CD4-positive, alpha-beta T cell (primary cell): ENCODE measurements at regions not wholly inside any gene's neighbourhood (a gene's known extent, or its start where the extent isn't known, plus 50 kb on each side); places are given as distances from the start of the nearest gene placed in this dataset.

ENCODE experiments used
- ATAC-seq: fragments of 200-7000 bp; cut with Tn5 transposase; one replicate; pipeline ENCODE4 v1.10.0; 2022; ENCODE audit warnings: mild to moderate bottlenecking; ENCODE audit not compliant: poor library complexity
- CTCF ChIA-PET: fragments of 350-600 bp; sonication (Branson Sonifier 250); formaldehyde crosslinking; loops from one replicate; lab custom pipeline; 2021; ENCODE audit warnings: antibody characterized with exemption, inconsistent platforms; lab: Charles Lee
- POLR2A ChIA-PET: fragments of 350-600 bp; sonication (Branson Sonifier 250); formaldehyde crosslinking; loops from one replicate; lab custom pipeline; 2021; ENCODE audit warnings: antibody characterized with exemption, inconsistent platforms; lab: Charles Lee
- DNase-seq, 14 experiments: peaks; one replicate each; pipeline ENCODE4 v3.0.0-alpha.2; 2013 to 2020; ENCODE audit warnings: mixed read lengths in 2 of 14
- H3K27ac ChIP-seq, 2 donors: one replicate each; pipeline versions ENCODE4 v1.5.1 to v1.7.0; 2013; ENCODE audit warnings: low read length in 2 of 2, low read depth in 1 of 2, mild to moderate bottlenecking in 1 of 2
- H3K27me3 ChIP-seq, 2 experiments: 1 replicate in 1 of 2; 2 replicates in 1 of 2; pipeline versions ENCODE4 v1.6.1 to v1.7.0; 2013; ENCODE audit warnings: low read length in 2 of 2, control low read depth in 1 of 2, mild to moderate bottlenecking in 1 of 2, moderate library complexity in 1 of 2; ENCODE audit not compliant: insufficient read depth in 2 of 2, control insufficient read depth in 1 of 2
- H3K36me3 ChIP-seq: one replicate; pipeline ENCODE4 v1.6.1; 2013; ENCODE audit warnings: low read length, control low read depth; ENCODE audit not compliant: insufficient read depth
- H3K4me1 ChIP-seq: one replicate; pipeline ENCODE4 v1.6.1; 2013; ENCODE audit warnings: low read length, control low read depth; ENCODE audit not compliant: insufficient read depth
- H3K4me3 ChIP-seq: one replicate; pipeline ENCODE4 v1.5.1; 2013; ENCODE audit warnings: mild to moderate bottlenecking, low read length, moderate library complexity
- H3K9me3 ChIP-seq, 2 experiments: 1 replicate in 1 of 2; 2 replicates in 1 of 2; pipeline versions ENCODE4 v1.6.1 to v1.7.0; 2013; ENCODE audit warnings: low read length in 2 of 2, mild to moderate bottlenecking in 2 of 2, control low read depth in 1 of 2, moderate library complexity in 1 of 2; ENCODE audit not compliant: control insufficient read depth in 1 of 2, insufficient read depth in 1 of 2
- H3K27ac Mint-ChIP-seq: one replicate; pipeline ENCODE4 v1.8.0; 2020; ENCODE audit warnings: mixed read lengths
- H3K27me3 Mint-ChIP-seq: one replicate; pipeline ENCODE4 v1.8.0; 2021; ENCODE audit warnings: mixed read lengths
- H3K36me3 Mint-ChIP-seq: one replicate; pipeline ENCODE4 v1.8.0; 2021; ENCODE audit warnings: low read depth, mixed read lengths
- H3K4me1 Mint-ChIP-seq: one replicate; pipeline ENCODE4 v1.8.0; 2021; ENCODE audit warnings: low read depth, mixed read lengths
- H3K4me3 Mint-ChIP-seq: one replicate; pipeline ENCODE4 v1.8.0; 2020; ENCODE audit warnings: mild to moderate bottlenecking, mixed read lengths
- H3K9me3 Mint-ChIP-seq: one replicate; pipeline ENCODE4 v1.8.0; 2020; ENCODE audit warnings: mixed read lengths
- CTCF ChIP-seq: fragments of 200-600 bp; IDR thresholded peaks from one replicate; pipeline ENCODE4 v1.8.0; 2022; ENCODE audit warnings: antibody characterized with exemption, mild to moderate bottlenecking
- intact Hi-C, 2 experiments: fragments of 100-400 bp; cut with DNase I in 1 of 2; cut with micrococcal nuclease in 1 of 2; formaldehyde crosslinking; loops; one replicate each; pipeline versions ENCODE4 v1.15.1 to v1.9.0; 2023 to 2025; cut with DNase I, micrococcal nuclease

GRCh38 chr10:61844116-61844822, 57.2 kb upstream of the ARID5B start:
- Histone ChIP-seq H3K9me3 (no peaks in the 10 kb centered on the region), H3K36me3 (no peaks in the 10 kb centered on the region), H3K27me3 (no peaks in the 10 kb centered on the region), H3K4me1 (no peaks in the 10 kb centered on the region), H3K4me3 (no peak overlapping the region), H3K27ac (no peak overlapping the region)
- no peak overlapping the region for H3K27ac Mint-ChIP-seq
- no peak for TF ChIP-seq CTCF
- no peaks in the 10 kb centered on the region for H3K36me3 Mint-ChIP-seq
- H3K4me1 Mint-ChIP-seq, result peaks cover 7% of the 10 kb centered on the region
- no peaks in the 10 kb centered on the region for H3K9me3 Mint-ChIP-seq
- ChIA-PET POLR2A (no interaction called here), CTCF (interaction anchor here (1.2 kb wide), 1 partner anchor 37 kb away, joined by 3 read pairs; no protein-coding TSS in a partner anchor)
- H3K4me3 Mint-ChIP-seq, result no peak overlapping the region
- intact Hi-C loops, result no loop called here
- no peaks in the 10 kb centered on the region for H3K27me3 Mint-ChIP-seq
- ATAC-seq (no peak), DNase-seq (no peak)

- no peak overlapping the region for H3K27ac Mint-ChIP-seq
- Histone ChIP-seq H3K4me1 (no peaks in the 10 kb centered on the region), H3K4me3 (no peak overlapping the region), H3K9me3 (no peaks in the 10 kb centered on the region), H3K27me3 (no peaks in the 10 kb centered on the region), H3K36me3 (no peaks in the 10 kb centered on the region), H3K27ac (no peak overlapping the region)
- intact Hi-C loops, result no loop called here
- H3K4me3 Mint-ChIP-seq, result no peak overlapping the region
- no peaks in the 10 kb centered on the region for H3K9me3 Mint-ChIP-seq
- no peak for TF ChIP-seq CTCF
- POLR2A ChIA-PET, result no interaction called here
- CTCF ChIA-PET, result interaction anchor here (1.4 kb wide), 1 partner anchor 15 kb away, joined by 3 read pairs; no protein-coding TSS in a partner anchor
- ATAC-seq (no peak), DNase-seq (no peak)
- no peaks in the 10 kb centered on the region for H3K36me3 Mint-ChIP-seq
- H3K27me3 Mint-ChIP-seq, result no peaks in the 10 kb centered on the region
- H3K4me1 Mint-ChIP-seq, result peaks cover 7% of the 10 kb centered on the region
Observed at GRCh38 chr10:61845196-61845949, 56.1 kb upstream of the ARID5B start.

- intact Hi-C loops, result no loop called here
- DNase-seq, result no peak
- no peak overlapping the region for H3K4me3 Mint-ChIP-seq
- ChIA-PET POLR2A (no interaction called here), CTCF (interaction anchor here (1.4 kb wide), 1 partner anchor 14 kb away, joined by 3 read pairs; no protein-coding TSS in a partner anchor)
- no peak overlapping the region for H3K4me3 ChIP-seq
- H3K36me3 ChIP-seq, result no peaks in the 10 kb centered on the region
- no peak overlapping the region for H3K27ac ChIP-seq
- no peaks in the 10 kb centered on the region for H3K27me3 Mint-ChIP-seq
- H3K9me3 ChIP-seq, result no peaks in the 10 kb centered on the region
- no peaks in the 10 kb centered on the region for H3K27me3 ChIP-seq
- no peaks in the 10 kb centered on the region for H3K4me1 ChIP-seq
- no peak for TF ChIP-seq CTCF
- no peaks in the 10 kb centered on the region for H3K36me3 Mint-ChIP-seq
- H3K4me1 Mint-ChIP-seq, result peaks cover 7% of the 10 kb centered on the region
- no peaks in the 10 kb centered on the region for H3K9me3 Mint-ChIP-seq
- H3K27ac Mint-ChIP-seq, result no peak overlapping the region
- no peak for ATAC-seq
Observed at GRCh38 chr10:61845950-61846268, 55.6 kb upstream of the ARID5B start.
